HCT116 (cell line): ENCODE measurements at regions not wholly inside any gene's neighbourhood (a gene's known extent, or its start where the extent isn't known, plus 50 kb on each side); places are given as distances from the start of the nearest gene placed in this dataset.

Source experiments
- ATAC-seq: fragments of 200-7000 bp; cut with Tn5 transposase; 2 replicates; pipeline ENCODE4 v1.9.1; 2020; ENCODE audit warnings: mild to moderate bottlenecking, moderate library complexity
- BruUV-seq: library from RNA; stranded (reverse); fragments of 400-500 nt; replicated peaks from 2 replicates; lab custom pipeline; 2021; lab: Mats Ljungman, UMichigan
- CTCF ChIA-PET: fragments of 300-600 bp; sonication (Branson Sonifier 250); formaldehyde crosslinking; loops from one replicate; lab custom pipeline; 2021; ENCODE audit warnings: antibody characterized with exemption; lab: Charles Lee
- POLR2A ChIA-PET: fragments of 300-600, 350-600 bp; sonication (Branson Sonifier 250); formaldehyde crosslinking; loops from one replicate; lab custom pipeline; 2021; ENCODE audit warnings: antibody characterized with exemption; lab: Charles Lee
- RAD21 ChIA-PET, 2 experiments: fragments of 300-600 bp; sonication (Branson Sonifier 250); formaldehyde crosslinking; loops; one replicate each; lab custom pipeline; 2023; ENCODE audit warnings: low total read pairs in 2 of 2; ENCODE audit not compliant: uncharacterized antibody in 2 of 2, unreplicated experiment in 2 of 2, low non-redundant PET in 1 of 2; lab: Charles Lee
- DNase-seq: peaks from one replicate; pipeline ENCODE4 v3.0.0-alpha.2; 2010; ENCODE audit warnings: low read depth, low spot score
- H2AFZ ChIP-seq: fragments of 200-600 bp; shearing (Covaris generic), sonication (generic); 2 replicates; pipeline ENCODE4 v1.6.1; 2017; ENCODE audit warnings: low read depth, mixed run types, mixed read lengths, antibody characterized with exemption, low read length; ENCODE audit not compliant: poor library complexity, severe bottlenecking
- H3K27ac ChIP-seq: 2 replicates; pipeline ENCODE4 v1.5.1; 2012; ENCODE audit warnings: low read depth, low read length
- H3K27me3 ChIP-seq: fragments of 200-600 bp; sonication (generic); 2 replicates; pipeline ENCODE4 v1.6.1; 2016; ENCODE audit warnings: mixed run types, low read length, mixed read lengths; ENCODE audit not compliant: insufficient read depth
- H3K36me3 ChIP-seq, 2 experiments: fragments of 200-500 bp in 1 of 2; fragments of 200-600 bp in 1 of 2; sonication (Bioruptor generic) in 1 of 2; sonication (generic) in 1 of 2; 2 replicates each; pipeline versions ENCODE4 v1.5.1 to v1.6.1; 2014 to 2016; ENCODE audit warnings: low read length in 2 of 2, inconsistent platforms in 1 of 2, mixed read lengths in 1 of 2, mixed run types in 1 of 2; ENCODE audit not compliant: insufficient read depth in 2 of 2, control insufficient read depth in 1 of 2
- H3K4me1 ChIP-seq, 2 experiments: fragments of 200-600 bp in 1 of 2; sonication (generic) in 1 of 2; 2 replicates each; pipeline versions ENCODE4 v1.5.1 to v1.6.1; 2012 to 2017; ENCODE audit warnings: low read length in 2 of 2, inconsistent platforms in 1 of 2, mild to moderate bottlenecking in 1 of 2, mixed read lengths in 1 of 2, mixed run types in 1 of 2, moderate library complexity in 1 of 2; ENCODE audit not compliant: insufficient read depth in 2 of 2, control insufficient read depth in 1 of 2
- H3K4me2 ChIP-seq: fragments of 200-600 bp; sonication (generic); 2 replicates; pipeline ENCODE4 v1.6.1; 2017; ENCODE audit warnings: mixed run types, low read length, mixed read lengths
- H3K4me3 ChIP-seq, 2 experiments: fragments of 200-600 bp in 1 of 2; sonication (generic) in 1 of 2; replicated peaks in 1 of 2; 2 replicates each; pipeline ENCODE4 v1.5.1; 2011 to 2016; ENCODE audit warnings: low read length in 2 of 2, control low read depth in 1 of 2, low read depth in 1 of 2, mild to moderate bottlenecking in 1 of 2, mixed read lengths in 1 of 2, mixed run types in 1 of 2
- H3K79me2 ChIP-seq: fragments of 200-600 bp; sonication (generic); 2 replicates; pipeline ENCODE4 v1.6.1; 2017; ENCODE audit warnings: mild to moderate bottlenecking, mixed run types, low read length, moderate library complexity, mixed read lengths; ENCODE audit not compliant: insufficient read depth
- H3K9ac ChIP-seq: fragments of 200-600 bp; sonication (generic); 2 replicates; pipeline ENCODE4 v1.6.1; 2016; ENCODE audit warnings: low read length, mixed read lengths
- H3K9me2 ChIP-seq: fragments of 200-600 bp; sonication (generic), shearing (Covaris generic); 2 replicates; pipeline ENCODE4 v1.6.1; 2017; ENCODE audit warnings: mixed run types, mild to moderate bottlenecking, moderate library complexity; ENCODE audit not compliant: insufficient read depth
- H3K9me3 ChIP-seq, 2 experiments: fragments of 200-500 bp in 1 of 2; fragments of 200-600 bp in 1 of 2; sonication (Bioruptor generic) in 1 of 2; sonication (generic) in 1 of 2; 2 replicates each; pipeline ENCODE4 v1.6.1; 2014 to 2017; ENCODE audit warnings: low read length in 2 of 2, mixed read lengths in 2 of 2, inconsistent platforms in 1 of 2, low read depth in 1 of 2, mild to moderate bottlenecking in 1 of 2, mixed run types in 1 of 2, moderate library complexity in 1 of 2; ENCODE audit not compliant: control insufficient read depth in 1 of 2, insufficient read depth in 1 of 2
- H4K20me1 ChIP-seq: fragments of 200-600 bp; sonication (generic), shearing (Covaris generic); 2 replicates; pipeline ENCODE4 v1.6.1; 2017; ENCODE audit warnings: mixed run types, mild to moderate bottlenecking, moderate library complexity; ENCODE audit not compliant: insufficient read depth
- ATF3 ChIP-seq: IDR thresholded peaks from 2 replicates; pipeline ENCODE4 v1.6.1; 2012
- CBX3 ChIP-seq: IDR thresholded peaks from 2 replicates; pipeline ENCODE4 v1.6.1; 2012; ENCODE audit warnings: low read depth
- CTCF ChIP-seq, 3 experiments: fragments of 200-600 bp in 1 of 3; sonication (generic) in 1 of 3; IDR thresholded peaks in 2 of 3; conservative IDR thresholded peaks in 1 of 3; 2 replicates each; pipeline ENCODE4 v1.5.1; 2012 to 2017; ENCODE audit warnings: low read depth in 2 of 3, low read length in 2 of 3, antibody characterized with exemption in 1 of 3, borderline replicate concordance in 1 of 3, control low read depth in 1 of 3, mild to moderate bottlenecking in 1 of 3, mixed read lengths in 1 of 3, mixed run types in 1 of 3, moderate library complexity in 1 of 3; ENCODE audit not compliant: insufficient read depth in 1 of 3
- EGR1 ChIP-seq: IDR thresholded peaks from 2 replicates; pipeline ENCODE4 v1.6.1; 2012; ENCODE audit warnings: low read depth
- EZH2phosphoT487 ChIP-seq: fragments of 200-600 bp; IDR thresholded peaks from 2 replicates; pipeline ENCODE4 v1.6.1; 2018; ENCODE audit warnings: antibody characterized with exemption, borderline replicate concordance
- FOSL1 ChIP-seq: IDR thresholded peaks from 2 replicates; pipeline ENCODE4 v1.6.1; 2012; ENCODE audit warnings: low read depth
- POLR2A ChIP-seq: IDR thresholded peaks from 2 replicates; pipeline ENCODE4 v1.7.0; 2011; ENCODE audit warnings: borderline replicate concordance; ENCODE audit not compliant: insufficient read depth, insufficient read length; ENCODE audit errors: extremely low read depth
- POLR2AphosphoS5 ChIP-seq: IDR thresholded peaks from 2 replicates; pipeline ENCODE4 v1.6.1; 2011; ENCODE audit warnings: mild to moderate bottlenecking, low read depth, low read length, moderate library complexity
- RAD21 ChIP-seq: IDR thresholded peaks from 2 replicates; pipeline ENCODE4 v1.6.1; 2012; ENCODE audit warnings: low read depth, mild to moderate bottlenecking
- REST ChIP-seq: IDR thresholded peaks from 2 replicates; pipeline ENCODE4 v1.6.1; 2012; ENCODE audit warnings: low read depth
- SIN3A ChIP-seq: IDR thresholded peaks from 2 replicates; pipeline ENCODE4 v1.6.1; 2012; ENCODE audit warnings: low read depth
- SP1 ChIP-seq: IDR thresholded peaks from 2 replicates; pipeline ENCODE4 v1.6.1; 2012; ENCODE audit warnings: low read depth
- TCF7L2 ChIP-seq: IDR thresholded peaks from 2 replicates; pipeline ENCODE4 v1.7.0; 2011; ENCODE audit warnings: borderline replicate concordance, inconsistent platforms; ENCODE audit not compliant: insufficient read depth, insufficient read length; ENCODE audit errors: extremely low read depth
- ZBTB33 ChIP-seq: IDR thresholded peaks from 2 replicates; pipeline ENCODE4 v1.6.1; 2011; ENCODE audit warnings: mild to moderate bottlenecking, low read length, moderate library complexity; ENCODE audit not compliant: insufficient replicate concordance; ENCODE audit errors: extremely low read depth
- ZNF274 ChIP-seq: fragments of 200-500 bp; sonication (Bioruptor generic); IDR thresholded peaks from 2 replicates; pipeline ENCODE4 v1.6.1; 2014; ENCODE audit warnings: mild to moderate bottlenecking, low read depth, low read length, inconsistent platforms
- intact Hi-C: fragments of 100-400 bp; cut with micrococcal nuclease; formaldehyde crosslinking; loops from 2 replicates; pipeline ENCODE4 v1.10.0; 2022

- no peak overlapping the region for H3K9ac ChIP-seq
- intact Hi-C loops = no loop called here
These were observed 173.1 kb upstream of the NYAP2 start for GRCh38 chr2:225226441-225226840.

More at GRCh38 chr2:225226441-225226840, 173.1 kb upstream of the NYAP2 start:
- TF ChIP-seq CBX3 (no peak), EGR1 (no peak), POLR2A (no peak), ATF3 (no peak), RAD21 (no peak), ZNF274 (no peak), EZH2phosphoT487 (no peak), SIN3A (no peak), FOSL1 (no peak), ZBTB33 (no peak), CTCF (IDR thresholded peaks at IDR 0.05 in 2 of 3, conservative IDR thresholded peaks at IDR 0.05 in 1 of 3; ENCODE audit: borderline replicate concordance in 1 of 3, insufficient read depth in 1 of 3, low read depth in 2 of 3, low read length in 2 of 3) (no peak), TCF7L2 (no peak), SP1 (no peak), REST (no peak), POLR2AphosphoS5 (no peak)
- Histone ChIP-seq H4K20me1 (no peaks in the 10 kb centered on the region), H3K4me2 (no peak overlapping the region), H3K4me1 (no peaks in the 10 kb centered on the region), H3K27me3 (no peaks in the 10 kb centered on the region), H3K27ac (no peak overlapping the region), H3K79me2 (no peaks in the 10 kb centered on the region), H3K9me2 (no peaks in the 10 kb centered on the region), H3K4me3 (no peak overlapping the region), H3K9me3 (no peaks in the 10 kb centered on the region), H2AFZ (no peak overlapping the region), H3K36me3 (no peaks in the 10 kb centered on the region)
- DNase-seq (no peak), ATAC-seq (no peak)
- CTCF ChIA-PET = no interaction called here
- RAD21 ChIA-PET = no interaction called here
- BruUV-seq = no TSS peak
- POLR2A ChIA-PET = no interaction called here
